IMR-90 (cell line): ENCODE measurements at regions not wholly inside any gene's neighbourhood (a gene's known extent, or its start where the extent isn't known, plus 50 kb on each side); places are given as distances from the start of the nearest gene placed in this dataset.

ENCODE experiments used
- CTCF ChIP-seq: conservative IDR thresholded peaks from 2 replicates; pipeline ENCODE4 v1.5.1; 2012; ENCODE audit warnings: mild to moderate bottlenecking, low read depth, low read length, improper control_type of control experiment
- ELK1 ChIP-seq: fragments of 150-350 bp; IDR thresholded peaks from 2 replicates; pipeline ENCODE4 v1.6.1; 2016; ENCODE audit warnings: low read depth, mild to moderate bottlenecking, low read length, moderate library complexity, borderline replicate concordance
- MAZ ChIP-seq: IDR thresholded peaks from 2 replicates; pipeline ENCODE4 v1.6.1; 2012; ENCODE audit warnings: low read depth, mild to moderate bottlenecking, low read length, improper control_type of control experiment, moderate library complexity, borderline replicate concordance
- POLR2A ChIP-seq: IDR thresholded peaks from 2 replicates; pipeline ENCODE4 v1.6.1; 2012; ENCODE audit warnings: mild to moderate bottlenecking, low read depth, low read length
- SMC3 ChIP-seq: fragments of 150-350 bp; IDR thresholded peaks from 2 replicates; pipeline ENCODE4 v1.6.1; 2016; ENCODE audit warnings: low read depth, mild to moderate bottlenecking, antibody characterized with exemption, low read length, moderate library complexity
- USF2 ChIP-seq: fragments of 150-350 bp; IDR thresholded peaks from 2 replicates; pipeline ENCODE4 v1.6.1; 2017; ENCODE audit warnings: mild to moderate bottlenecking, antibody characterized with exemption, low read length, low read depth

GRCh38 chr12:69071091-69071370, 138.1 kb upstream of the CPM start:
- TF ChIP-seq ELK1: no peak
- TF ChIP-seq CTCF: no peak
- no peak for TF ChIP-seq MAZ
- no peak for TF ChIP-seq POLR2A
- TF ChIP-seq SMC3: no peak
- no peak for TF ChIP-seq USF2
